GM21825 (cell line): ENCODE measurements at regions not wholly inside any gene's neighbourhood (a gene's known extent, or its start where the extent isn't known, plus 50 kb on each side); places are given as distances from the start of the nearest gene placed in this dataset.

Source experiments
- ATAC-seq: cut with Tn5 transposase; IDR thresholded peaks from one replicate; pipeline ENCODE4 v1.9.1; 2021; ENCODE audit warnings: mild to moderate bottlenecking, moderate library complexity; ENCODE audit not compliant: unreplicated experiment

DNA sequence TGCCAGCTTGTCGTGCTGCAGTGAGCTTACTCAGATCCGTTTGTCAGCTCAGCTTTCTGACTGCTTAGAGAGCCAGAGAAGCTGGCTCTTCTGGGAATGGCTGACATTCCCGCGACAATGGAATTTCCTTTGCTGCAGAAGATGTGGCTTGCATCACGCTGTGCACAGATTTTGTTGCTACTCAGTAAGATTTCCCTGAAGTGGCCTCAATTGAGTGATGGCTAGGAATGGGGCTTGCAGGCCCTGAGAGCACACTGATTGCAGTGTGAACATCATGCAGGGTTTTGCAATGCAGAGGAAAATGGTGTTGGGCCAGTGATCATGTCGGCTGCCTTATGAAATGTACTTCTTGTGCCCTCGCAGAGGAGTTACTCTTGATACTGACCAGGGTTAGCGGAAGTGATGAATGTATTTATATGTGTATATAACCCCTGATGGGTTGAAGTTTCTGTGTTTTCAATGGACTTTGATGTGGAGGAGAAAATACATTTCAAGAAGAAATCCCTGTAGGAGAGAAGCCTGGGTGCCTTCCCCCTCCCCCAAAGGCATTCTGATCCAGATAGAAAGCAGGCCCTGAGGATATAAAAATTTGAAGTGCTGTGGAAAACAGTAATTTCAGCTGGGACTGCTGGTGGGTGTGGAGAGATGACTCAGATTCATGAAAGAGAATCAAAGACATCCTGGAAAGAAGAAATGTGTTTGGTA is 102.5 kb upstream of the PDZRN3 start:
- ATAC-seq, result no peak

DNA sequence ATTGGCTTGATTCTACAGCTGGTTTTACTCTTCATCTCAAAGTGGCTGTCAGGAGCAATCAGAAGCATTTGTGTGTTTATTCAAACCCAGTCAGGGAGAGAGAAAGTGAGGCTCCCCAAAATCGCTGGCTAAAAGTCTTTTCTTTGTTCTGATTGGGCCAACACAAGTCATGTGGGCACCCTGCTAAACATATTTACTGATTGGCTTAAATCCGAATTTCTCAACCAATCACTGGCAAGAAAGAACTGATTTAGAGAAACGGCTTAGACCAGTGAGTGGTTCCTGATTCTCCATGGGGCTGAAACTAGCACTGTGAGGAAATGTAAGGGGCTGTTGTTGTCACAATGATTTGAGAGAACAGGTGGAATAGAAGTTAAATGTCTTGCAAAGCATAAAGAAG is 98.9 kb upstream of the PDZRN3 start:
- ATAC-seq, result no peak

DNA sequence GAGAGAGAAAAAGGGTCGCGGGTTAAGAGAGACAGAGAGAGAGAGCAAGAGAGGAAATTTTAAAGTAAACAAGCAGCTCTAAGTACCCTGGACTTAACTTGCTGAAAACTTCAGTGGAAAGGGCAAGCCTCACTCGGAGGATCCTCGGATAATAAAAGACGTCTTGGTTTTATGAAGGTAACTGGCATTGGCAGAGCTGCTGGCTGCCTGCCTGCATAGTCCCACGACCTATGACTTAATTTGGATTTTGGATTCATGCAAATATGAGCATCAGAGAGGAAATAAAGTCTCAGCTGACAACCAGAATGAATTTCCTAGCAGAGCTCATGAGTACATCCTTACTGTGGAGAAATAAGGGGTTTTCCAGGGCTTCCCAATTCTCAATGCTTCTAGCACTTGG is 95.1 kb upstream of the PDZRN3 start:
- no peak for ATAC-seq

DNA sequence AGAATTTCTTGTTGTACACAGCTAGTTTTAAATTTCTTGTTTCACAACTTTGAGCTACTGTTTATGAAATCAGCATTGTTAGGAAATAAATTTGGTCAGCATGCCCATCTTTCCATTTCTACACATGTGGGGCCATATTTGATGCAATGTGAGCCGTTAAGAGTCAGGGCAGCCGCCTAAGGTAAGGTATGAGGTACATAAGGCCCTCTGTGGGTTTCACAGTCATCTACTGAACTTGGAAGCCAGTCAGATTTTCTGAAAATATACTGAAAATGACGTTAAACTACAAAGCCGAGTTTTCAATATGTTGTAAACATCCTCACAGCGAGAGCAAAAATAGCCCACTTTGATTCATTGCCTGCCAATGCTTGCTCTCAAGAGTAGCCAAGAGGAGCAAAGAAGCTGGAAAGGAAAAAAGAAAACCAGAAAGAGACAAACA is 94.7 kb upstream of the PDZRN3 start:
- no peak for ATAC-seq

DNA sequence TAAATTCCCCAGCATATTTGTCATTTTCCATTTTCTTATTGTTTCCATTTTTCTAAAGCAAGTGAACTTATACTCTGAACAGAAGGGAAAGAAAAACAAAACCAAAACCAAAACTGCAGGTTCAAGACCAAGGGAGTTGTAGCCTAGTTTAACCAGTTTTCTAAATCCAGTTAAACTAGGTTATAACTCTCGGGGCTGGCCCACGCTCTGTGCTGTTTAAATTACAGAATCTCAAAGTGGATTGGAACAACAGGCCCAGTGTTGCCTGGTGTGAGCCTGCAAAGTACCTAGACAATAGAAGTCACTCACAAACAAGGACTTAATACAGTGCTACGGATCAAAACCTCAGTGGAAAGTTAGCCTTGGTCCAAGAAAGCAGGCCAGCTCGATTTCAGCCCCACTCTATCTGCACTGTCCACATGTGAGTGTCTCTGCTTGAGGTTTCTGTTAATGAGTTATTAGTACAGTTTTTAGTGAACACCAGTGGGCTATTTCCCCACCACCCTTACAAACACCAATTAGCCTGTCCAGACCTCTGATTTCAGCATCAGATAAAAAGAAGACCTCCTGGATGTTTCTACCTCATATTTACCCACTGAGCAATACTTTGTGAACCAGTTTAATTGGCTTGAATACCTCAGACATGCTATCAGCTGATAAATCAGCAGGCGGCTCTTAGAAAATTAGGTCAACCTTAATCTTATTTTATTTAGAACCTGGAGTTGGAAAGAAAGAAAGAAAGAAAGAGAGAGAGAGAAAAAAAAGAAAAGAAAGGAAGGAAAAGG is 93.8 kb upstream of the PDZRN3 start:
- no peak for ATAC-seq

DNA sequence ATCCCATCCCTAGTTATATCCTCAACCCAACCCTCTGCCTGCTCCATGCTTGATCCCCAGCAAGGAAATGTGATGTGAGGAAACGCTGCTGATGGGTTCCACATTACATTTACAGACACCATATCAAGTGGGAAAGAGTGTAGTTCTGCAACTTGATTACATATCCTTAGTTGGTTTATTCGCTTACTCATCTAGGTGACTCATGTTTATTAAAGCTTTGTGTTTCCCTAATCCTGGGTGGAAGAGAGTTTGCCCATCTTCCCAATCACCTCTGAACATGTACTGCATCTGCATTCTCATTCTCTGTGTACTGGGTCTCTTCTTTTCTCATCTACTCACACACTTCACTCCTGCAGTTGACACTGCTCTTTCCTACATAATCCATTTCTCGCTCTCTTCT is 91.7 kb upstream of the PDZRN3 start:
- ATAC-seq, result no peak

DNA sequence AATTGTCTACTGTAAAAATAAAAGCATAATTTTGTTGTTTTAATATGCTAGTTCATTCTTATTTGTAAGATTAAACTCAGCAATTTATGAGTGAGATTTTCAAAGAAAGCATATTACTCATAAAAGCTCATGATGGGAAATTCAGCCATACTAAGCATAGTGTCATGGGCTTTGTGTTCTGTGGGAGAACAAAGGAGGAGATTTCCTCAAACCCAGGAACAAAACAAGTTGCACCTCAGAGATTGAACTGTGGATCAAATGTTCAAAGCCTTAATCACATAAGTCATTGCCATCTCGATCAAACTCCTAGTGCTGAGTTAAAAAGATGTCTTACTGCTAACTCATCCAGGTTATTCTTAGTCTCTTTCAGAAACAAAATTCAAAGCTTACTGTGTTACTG is 85.6 kb upstream of the PDZRN3 start:
- ATAC-seq, result no peak

DNA sequence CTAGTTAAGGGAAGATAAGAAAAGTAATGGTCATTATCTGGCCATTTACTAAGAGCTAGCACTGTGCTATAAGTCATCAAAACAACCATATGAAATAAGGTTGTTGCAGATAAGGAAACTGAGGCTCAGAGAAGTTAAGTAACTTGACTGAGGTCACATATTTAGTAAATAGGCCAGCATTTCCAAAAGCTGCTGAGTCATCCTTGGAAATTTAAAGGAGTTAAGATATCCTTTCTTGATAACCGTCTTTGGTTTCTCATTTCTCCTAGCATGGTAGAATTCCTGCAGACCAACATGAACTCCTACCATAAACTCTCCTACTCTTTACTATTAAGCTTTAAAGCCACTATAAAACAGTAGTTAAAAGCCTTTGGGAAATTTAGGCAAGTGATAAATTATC is 85.0 kb upstream of the PDZRN3 start:
- ATAC-seq, result no peak

DNA sequence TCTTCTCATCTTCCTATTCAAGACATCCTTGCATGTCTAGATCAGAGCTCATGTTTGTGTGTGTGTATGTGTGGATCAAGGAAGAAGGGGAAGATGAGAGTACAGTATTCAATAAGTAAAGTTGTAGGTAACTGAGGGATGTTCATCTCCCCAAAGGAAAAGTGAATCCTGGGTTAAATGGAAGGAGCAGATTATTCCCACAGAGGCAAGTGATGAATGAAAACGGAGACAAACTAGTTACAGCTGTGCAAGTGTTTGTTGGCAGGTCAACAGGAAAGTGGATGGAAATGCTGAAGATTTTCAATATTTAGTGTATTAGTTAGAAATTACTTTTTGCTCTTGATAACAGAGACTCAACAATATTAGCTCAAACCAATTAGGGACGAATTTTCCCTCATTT is 84.2 kb upstream of the PDZRN3 start:
- no peak for ATAC-seq

DNA sequence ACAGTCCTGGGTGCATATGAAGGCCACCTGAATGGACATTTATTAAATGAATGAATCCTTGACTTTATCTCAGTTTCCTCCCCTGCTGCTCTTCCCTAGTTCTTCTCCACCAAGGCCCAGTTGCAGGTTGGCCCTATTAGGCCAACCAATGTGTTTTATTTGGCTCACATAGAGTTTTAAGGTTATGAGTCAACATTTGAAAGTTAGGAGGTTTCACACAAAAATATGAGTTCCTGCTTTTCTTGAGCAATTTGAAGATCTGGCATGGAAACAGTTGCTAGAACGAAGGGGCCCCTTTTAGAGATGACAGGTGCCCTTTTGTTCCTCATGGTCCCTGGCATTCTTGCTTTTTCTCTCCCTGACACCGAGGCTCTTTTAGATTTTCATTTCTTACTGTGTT is 83.0 kb upstream of the PDZRN3 start:
- ATAC-seq, result no peak

DNA sequence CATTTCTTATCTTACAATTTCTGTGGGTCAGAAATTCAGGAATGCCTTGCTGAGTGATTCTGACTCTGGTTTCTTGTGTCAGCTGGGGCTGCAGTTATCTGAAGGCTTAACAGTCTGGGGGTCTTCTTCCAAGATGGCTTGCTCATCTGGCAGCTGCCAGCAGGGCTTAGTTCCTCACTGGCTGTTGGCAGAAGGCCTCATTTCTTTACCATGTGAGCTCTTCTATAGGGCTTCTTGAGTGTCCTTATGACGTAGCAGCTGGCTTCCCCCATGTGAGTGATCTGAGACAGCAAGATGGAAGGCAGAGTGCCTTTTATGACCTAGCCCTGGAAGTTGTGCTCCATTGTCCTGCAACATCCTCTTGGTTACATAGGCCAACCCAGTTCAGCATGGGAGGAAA is 82.0 kb upstream of the PDZRN3 start:
- no peak for ATAC-seq

DNA sequence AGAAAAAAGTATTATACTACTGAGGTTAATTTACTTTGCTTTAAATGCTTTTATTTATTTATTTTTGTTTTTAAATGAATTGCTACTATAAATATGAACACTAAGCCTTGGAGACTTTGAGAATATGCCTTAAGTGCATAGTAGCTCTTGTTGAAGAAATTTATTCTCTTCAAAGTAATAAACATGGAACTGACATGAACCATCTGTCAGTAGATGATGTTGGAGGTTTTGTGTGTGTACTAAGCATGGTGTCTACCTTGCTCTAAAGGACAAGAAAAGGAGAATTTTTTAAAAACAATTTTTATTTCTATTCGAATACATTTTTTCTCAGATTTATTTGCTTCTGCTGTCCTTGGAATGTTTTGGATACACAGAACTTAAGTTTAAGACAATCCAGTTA is 81.1 kb upstream of the PDZRN3 start:
- no peak for ATAC-seq

DNA sequence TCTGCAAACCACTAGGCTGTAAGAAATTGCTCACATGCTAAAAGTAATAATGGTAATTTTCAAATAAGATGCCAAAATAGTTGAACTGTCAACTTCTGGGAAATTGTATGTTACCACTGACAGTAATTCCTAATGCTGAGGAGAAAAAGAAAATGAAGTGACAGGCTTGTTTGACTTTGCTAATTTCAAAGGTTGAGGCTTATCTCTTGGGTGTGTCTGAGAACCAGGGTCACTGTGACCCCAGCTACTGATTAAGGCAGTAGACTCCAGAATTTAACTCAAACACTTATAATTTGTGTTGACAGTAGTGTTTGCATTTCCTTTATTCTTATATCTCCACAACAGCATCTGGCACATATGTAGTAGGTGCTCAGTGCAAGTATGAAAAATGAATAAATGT is 74.6 kb upstream of the PDZRN3 start:
- ATAC-seq, result no peak

DNA sequence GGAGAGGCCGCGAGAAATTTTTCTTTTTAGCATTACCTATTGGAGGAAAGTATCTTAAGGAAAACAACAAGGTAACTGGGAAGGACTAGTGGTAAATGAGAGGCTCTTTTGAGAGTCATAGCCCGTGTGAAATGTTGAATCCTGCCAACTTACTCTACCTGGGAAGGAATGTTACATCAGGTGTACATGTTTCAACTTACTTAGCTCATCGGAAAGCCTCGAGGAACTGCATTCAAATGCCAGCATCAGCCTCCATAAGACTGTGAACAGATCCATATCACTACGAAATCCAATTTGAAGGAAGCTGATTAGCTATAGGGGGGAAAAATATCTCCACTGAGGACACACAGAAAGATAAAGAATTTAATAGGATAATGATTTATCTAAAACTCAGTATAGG is 72.3 kb upstream of the PDZRN3 start:
- ATAC-seq, result no peak

DNA sequence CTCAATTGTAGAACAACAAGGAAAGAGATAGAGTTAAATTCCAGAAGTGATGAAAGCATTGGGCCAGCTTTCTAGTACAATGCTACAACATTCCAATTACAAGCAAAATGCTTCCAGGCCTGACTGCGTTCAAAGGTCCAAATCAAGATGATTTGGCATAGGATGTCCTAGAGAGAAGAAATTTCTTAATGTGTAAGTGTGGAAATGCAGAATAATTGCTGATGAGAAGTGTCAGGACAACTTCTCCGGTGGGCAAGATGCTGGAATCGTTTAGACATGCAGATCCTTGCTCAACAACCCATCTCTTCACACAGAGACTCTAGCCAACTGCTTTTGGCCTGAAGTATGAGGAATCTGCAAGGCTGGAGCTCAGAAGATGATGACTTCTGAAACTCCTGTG is 71.1 kb upstream of the PDZRN3 start:
- ATAC-seq, result no peak

DNA sequence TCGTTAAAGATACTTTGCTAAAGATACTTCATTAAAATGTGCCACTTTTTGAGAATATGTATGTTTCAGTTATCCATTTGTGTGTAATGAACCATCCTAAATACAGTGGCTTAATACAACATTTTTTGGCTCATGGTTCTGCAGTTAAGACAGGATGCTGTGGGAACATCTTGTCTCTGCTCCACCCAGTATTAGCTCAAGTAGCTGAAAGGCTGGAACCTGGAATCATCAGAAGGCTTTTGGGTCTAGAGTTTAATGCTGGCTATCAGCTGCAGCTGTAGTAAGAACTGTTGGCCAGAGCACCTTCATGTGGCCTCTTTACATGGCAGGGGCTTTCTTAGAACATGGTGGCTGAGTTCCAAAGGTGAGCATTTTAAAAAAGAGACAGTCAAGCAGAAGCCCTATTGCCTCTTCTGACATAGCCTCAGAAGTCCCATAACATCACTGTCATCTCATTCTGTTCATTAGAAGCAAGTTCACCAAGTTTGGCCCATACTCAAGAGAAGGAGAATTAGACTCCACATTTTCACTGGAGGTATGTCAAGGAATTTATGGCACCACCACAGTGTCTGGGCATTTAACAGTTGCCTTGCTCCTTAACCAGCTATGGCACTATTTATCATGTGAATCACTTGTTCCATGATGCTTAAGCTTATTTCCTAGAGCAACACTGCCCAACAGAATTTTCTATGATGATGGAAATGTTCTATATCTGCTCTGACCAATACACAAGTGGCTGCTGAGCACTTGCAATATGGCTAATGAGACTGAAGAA is 70.4 kb upstream of the PDZRN3 start:
- ATAC-seq, result no peak

DNA sequence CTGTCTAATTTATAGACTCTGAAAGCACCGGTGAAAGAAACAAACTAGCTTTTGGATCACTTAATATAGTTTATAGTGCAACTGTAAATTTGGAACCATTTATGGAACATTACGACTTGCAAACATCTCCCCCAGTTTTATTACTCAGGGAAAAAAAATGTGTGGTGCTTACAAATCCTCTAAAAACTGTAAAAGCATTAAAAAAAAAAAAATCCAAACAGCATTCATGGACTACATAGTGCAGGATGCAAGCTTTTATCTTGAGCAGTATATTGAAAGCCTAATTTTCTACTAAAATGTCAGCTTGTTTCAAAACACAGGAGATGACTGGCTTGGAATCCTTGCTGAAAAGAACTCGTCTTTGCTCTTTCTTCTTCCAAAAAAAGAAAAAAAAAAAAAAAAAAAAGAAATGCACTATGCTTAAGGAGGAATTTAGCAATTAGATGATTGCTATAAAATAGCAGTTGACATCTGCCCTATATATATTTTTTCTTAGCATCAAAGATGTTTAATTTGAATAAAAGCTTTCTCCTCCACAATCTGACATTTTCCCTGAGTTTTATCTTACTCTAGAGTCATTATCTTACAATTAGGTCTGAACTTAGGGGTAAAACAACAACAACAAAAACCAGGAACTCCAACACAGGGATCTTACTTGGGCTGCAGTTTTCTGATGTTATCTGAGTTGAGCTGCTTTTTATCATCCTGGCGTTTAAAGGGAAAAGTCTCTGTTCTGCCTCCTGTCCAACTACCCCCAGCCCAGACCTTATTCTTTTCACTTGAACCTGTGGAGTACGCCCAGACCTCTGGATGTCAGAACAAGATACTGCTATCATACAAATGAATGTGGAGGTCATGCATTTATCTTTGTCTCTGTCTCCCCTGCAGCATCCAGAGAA is 62.6 kb upstream of the PDZRN3 start:
- no peak for ATAC-seq

DNA sequence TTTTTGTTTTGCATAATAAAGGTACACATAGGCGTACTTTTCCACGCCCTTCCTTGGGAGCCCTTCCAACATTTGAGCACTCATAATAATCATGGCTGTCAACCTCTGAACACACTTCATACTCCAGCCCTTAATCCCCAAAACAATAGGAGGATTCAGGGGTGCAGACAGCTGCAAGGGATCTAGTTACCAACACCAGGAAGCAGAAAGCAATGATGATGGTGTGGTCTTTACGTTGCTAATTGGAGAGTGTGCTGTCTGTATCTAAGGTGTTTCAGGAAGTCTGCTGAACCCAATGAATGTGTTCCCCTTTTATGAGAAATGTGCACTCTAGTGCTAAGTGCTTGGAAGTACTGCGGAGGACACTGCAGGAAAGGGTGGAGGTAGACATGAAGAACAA is 60.3 kb upstream of the PDZRN3 start:
- no peak for ATAC-seq

DNA sequence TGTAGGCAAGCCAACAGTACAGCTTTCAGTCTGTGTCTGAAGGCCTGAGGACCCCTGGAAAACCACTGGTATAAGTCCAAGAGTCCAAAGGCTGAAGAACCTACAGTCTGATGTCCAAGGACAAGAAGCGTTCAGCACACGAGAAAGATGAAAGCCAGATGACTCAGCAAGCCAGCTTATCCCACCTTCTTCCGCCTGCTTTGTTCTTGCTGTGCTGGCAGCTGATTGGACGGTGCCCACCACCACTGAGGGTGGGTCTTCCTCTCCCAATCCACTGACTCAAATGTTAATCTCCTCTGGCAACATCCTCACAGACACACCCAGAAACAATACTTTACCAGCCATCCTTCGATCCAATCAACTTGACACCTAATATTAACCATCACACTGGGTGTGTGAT is 59.0 kb upstream of the PDZRN3 start:
- no peak for ATAC-seq

DNA sequence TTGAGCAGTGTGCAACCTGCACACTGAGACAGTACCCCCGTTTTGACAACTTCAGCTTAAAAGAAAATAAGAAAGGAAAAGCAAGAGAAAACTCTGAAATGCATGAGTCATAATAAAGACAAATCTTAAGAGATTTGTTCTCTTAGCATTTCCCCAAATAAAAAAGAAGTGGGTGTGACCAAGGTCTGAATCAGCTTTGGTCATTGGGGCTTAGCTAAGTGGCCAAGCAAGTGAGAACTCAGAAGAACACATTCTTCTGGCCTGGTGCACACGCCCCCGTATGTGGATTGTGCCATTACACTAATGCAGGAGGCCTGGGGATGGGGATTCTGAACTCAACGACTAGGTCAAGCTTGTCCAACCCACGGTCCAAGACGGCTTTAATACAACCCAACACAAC is 56.9 kb upstream of the PDZRN3 start:
- ATAC-seq, result no peak

DNA sequence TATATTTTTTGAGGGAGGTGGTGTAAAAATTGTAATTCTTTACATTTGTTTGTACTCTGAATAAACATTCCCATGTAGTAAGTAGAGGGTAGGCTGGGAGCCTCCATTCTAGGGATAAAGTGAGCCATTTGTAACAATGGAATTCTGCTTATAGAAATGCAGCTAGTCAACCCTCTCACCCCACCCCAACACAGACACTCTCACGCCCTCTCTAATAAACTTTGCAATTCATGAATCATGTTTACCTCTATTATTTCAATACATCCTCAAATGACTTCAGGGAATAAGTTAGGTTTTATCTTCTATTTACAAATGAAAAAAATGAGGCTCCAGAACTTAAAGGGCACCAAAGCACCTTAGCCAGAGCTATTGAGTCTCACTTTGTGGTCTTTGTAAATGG is 56.5 kb upstream of the PDZRN3 start:
- no peak for ATAC-seq
